Activated CD4-positive, CD25-positive, alpha-beta regulatory T cell (primary cell): ENCODE measurements at regions not wholly inside any gene's neighbourhood (a gene's known extent, or its start where the extent isn't known, plus 50 kb on each side); places are given as distances from the start of the nearest gene placed in this dataset.
"Not testable (repeated sequence)": the region's sequence is repeated elsewhere in the genome, so short reads cannot be mapped to it uniquely, and the experiment has no call there.

Experiments used
- DNase-seq, 4 experiments: peaks; one replicate each; lab custom pipeline; 2025; lab: John Stamatoyannopoulos, UW

DNA sequence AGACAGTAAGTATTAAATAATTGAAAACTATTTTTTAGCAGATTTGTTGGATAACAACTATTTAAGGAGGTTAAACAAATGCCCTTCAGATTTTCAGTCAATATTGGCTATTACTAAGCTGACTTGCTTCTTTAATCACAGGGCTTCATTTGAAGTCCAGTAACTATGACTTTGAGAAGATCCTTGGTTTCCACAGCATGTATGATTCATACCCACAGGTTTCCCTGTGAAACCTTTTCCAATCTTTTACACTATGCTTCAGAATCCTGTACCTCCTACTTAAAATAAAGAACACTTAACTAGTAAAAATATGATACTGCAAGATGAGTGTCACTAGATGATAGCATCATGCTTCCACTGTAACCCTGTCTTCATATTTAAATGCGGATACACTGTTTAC, 211.9 kb downstream of the SPATA31A1 start:
- not testable (repeated sequence) for DNase-seq

DNA sequence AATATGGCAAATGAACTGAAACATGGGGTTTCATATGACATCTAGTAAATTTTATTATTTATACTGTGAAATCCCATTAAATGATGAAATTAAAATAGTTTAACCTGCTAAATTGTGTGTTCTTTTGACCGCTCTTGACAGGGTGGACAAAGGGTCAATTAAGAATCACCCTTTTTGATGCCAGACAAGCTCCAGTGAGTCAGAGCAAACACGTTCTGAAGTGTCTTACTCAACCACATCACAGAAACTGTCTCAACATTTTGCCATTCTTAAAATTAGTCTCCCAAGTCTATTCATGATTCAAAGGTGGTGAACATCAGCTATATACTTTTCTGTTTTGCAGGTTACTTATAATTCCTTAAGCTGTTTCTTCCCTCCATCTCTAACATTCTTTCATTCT, 213.4 kb downstream of the SPATA31A1 start:
- not testable (repeated sequence) for DNase-seq

DNA sequence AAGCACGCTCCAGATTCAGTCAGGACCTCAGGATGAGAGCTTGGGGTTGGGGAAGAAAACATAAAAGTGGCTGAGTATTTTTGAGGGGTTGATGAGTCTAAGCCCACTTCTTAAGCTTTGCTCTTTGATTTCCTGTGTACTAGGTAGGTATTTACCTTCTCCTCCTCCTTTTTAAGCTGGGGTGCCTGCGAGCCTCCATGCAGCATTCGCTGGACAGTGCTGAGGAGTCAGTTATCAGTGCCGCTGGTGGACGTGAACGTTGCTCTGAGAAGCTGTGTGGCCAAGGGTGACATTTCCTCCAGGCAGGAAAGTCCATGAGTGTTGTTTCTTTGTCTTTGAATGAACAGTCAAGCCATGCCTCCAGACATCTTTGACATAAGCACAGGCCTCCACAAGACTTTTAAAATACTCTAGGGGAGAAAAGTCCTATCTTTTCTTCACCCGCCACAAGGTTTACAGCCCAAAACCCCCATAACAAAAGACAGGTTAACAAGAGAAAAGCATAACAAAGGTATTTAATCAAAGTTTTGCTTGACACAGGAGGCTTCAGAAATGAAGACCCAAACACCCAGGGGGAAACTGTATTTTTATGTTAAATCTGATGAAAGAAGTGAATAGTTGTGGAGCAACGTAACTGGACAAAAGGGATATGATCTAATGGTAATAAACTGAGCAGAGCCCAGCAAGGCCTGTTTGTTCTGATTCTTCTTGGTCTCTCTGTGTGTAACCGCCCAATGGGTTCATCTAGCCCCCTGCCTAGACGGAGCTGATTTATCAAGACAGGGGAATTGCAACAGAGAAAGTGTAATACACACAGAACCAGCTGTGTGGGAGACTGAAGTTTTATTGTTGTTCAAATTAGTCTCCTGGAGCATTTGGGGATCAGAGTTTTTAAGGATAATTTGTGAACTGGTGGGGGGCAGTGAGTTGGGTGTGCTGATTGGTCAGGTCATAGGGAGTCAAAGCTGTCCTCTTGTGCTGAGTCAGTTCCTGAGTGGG, 217.9 kb downstream of the SPATA31A1 start:
- not testable (repeated sequence) for DNase-seq

DNA sequence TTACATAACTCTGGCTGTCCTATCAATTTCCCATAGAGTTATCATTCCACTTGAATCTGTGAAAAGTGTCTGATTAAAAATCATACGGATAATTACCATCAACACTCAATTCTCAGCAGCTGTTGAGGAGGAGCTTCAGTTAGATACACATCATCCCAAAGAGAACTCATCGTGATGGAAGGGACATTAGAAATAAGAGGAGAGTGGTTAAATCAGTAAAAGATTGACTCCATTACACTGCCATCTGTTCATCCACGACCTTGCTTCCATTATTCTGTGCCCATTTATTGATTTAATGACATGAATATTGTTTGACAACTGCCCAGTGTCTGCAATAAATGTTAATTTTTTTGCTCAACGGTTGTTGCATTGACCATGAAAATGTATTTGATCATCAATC, 223.5 kb downstream of the SPATA31A1 start:
- DNase-seq = not testable (repeated sequence)

DNA sequence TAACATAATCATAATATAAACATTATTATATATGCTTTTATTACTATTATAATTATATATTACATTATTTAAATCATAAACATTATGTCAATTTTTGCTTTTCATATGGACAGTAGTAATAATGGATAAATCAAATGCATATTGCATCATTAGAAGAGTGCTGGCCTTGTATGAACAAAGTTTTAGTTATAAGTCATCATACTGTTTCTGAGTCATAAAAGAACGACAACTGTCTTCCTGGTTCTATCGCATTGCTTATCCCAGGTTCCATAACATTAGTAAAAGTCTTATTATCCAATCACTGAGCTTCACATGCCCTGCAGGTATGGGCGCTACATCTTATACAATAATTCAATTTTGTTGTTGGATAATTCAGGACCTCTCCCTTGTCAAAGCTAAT, 225.8 kb downstream of the SPATA31A1 start:
- DNase-seq = not testable (repeated sequence)

DNA sequence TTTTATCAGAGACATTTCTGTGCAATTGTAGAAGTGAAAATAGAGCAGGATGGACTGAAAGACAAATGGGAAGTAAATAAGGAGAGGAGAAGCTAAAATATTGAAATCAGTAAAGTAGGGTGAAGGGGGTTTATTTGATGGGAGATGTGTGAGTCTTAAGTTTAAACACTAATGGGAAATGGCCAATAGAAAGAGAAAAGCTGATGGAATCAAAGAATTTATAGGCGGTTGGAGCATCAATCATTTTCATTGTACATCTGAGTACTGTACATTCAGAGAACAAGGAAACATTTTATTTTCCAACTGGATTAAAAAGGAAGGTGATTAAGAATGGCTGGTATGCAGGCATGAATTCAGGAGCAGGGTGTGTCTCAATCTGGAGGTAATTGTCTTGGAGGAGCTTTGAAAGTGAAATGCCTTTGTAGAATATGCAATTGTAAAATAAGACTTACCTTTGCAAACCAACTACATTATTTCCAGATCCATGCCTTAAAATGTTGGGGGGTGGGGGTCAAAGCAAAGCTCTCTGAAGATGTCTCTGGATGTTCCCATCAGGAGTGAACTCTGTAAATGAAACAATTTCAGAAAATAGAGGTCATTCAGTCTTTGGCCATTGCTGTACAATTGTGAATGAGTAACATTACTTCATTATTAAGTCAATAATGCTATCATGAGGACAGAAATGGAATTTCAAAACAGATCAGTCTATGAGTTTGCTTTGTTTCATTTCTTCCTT, 227.4 kb downstream of the SPATA31A1 start:
- not testable (repeated sequence) for DNase-seq

DNA sequence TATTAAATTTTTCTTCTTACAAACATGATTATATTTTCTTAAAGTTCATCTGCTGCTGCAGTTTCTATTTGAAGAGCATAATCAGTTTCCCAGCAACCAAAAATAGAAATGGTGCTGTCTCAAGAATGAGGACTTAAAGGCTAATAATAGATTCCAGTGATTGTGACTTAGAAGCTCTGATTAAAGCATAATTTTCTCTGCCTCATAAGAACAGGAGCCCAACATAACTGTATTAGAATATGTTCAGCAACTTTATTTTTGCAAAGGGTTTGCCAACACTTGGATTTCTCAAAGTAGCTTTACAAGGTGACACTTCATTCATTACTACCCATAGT, 227.9 kb downstream of the SPATA31A1 start:
- DNase-seq = not testable (repeated sequence)

DNA sequence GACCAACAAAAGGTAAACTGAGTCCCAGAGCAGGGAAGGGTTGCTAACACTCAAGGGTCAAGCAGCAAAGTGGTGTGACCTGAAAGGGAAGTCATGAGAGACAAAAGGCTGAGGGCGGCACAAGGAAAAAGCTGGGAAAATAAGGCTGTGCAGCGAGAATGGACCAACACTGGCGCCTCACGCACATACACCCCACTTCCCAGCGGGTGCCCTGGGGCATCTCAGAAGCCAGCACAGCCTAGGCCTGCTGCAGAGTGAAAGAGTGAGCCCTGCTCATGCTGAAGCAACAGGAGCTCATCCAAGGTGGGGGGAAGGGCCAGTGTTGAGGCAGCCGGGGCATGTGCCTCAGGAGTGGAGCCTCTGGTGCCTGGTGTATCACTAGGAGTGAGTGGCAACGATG, 229.8 kb downstream of the SPATA31A1 start:
- not testable (repeated sequence) for DNase-seq

DNA sequence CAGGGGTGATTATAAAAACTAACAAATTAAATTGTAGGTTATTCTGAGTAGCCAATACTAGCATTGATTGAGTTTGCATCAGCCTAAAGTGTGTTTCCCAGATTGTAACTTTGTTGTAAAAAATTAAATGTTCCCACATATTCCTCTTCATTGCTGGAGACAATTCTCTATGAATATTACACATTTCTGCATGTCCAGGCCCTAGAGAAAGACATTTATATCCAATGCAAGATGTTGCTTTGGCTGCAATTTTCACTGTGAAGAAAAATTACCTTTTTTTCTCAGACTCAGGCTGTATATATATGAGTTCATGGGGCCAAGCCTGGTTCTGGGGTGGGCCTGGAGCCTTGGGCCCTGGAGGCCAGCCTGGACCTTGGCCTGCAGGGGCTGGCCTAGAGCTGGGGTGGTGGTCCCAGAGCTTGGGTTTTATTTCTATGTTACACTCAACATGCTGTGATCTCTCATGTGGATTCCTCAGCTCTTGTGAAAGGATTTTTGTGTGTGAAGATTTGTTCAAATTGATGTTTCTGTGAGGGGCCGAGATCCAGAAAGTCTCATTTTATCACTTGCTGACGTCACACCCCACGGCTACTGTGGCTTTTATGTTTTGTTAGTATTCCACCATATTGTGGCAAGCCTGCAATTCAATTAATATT, 232.5 kb downstream of the SPATA31A1 start:
- no peak for DNase-seq

DNA sequence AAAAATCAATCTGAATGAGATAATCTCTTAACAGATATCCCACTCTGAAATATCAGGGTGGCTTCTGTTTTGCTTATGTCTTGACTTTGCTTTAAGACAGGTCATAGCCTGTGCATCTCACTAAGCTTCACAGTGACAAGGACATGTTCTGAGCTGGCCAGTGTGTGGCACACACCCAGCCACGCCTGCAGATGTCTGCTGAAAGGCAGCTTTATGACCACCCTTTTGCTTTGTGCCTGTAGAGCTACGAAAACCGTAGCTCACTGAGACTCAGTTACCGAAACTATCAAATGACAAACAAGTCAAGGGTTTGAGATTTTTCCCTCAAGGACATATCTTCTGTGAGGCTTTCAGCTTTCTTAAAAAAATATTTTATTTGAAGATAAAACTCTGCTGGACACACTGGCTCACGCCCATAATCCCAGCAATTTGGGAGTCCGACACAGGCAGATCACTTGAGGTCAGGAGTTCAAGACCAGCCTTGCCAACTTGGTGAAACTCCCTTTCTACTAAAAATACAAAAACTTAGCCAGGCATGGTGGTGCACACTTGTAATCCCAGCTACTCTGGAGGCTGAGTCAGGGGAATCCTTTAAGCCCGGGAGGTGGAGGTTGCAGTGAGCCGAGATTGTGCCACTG, 233.2 kb downstream of the SPATA31A1 start:
- DNase-seq = no peak

DNA sequence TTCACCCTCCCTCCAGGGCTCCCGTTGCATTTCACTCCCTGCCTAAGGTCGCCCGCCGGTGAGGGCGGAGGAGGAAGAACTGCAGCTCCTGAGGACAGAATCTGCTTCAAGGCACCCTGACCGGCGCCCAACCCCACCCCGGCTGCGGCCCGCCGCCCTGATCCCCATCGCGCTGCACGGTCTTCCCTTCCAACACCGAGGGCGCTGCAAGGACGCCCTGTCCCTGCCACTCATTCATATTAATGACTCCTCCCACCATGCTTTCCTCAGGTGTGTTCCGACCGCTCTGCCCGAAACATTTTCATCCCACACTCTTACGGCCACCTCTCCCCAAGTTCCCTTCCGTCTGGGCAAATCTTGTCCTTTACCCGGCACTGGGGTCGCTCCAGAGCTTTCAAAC, 248.6 kb downstream of the SPATA31A1 start:
- DNase-seq = not testable (repeated sequence)

DNA sequence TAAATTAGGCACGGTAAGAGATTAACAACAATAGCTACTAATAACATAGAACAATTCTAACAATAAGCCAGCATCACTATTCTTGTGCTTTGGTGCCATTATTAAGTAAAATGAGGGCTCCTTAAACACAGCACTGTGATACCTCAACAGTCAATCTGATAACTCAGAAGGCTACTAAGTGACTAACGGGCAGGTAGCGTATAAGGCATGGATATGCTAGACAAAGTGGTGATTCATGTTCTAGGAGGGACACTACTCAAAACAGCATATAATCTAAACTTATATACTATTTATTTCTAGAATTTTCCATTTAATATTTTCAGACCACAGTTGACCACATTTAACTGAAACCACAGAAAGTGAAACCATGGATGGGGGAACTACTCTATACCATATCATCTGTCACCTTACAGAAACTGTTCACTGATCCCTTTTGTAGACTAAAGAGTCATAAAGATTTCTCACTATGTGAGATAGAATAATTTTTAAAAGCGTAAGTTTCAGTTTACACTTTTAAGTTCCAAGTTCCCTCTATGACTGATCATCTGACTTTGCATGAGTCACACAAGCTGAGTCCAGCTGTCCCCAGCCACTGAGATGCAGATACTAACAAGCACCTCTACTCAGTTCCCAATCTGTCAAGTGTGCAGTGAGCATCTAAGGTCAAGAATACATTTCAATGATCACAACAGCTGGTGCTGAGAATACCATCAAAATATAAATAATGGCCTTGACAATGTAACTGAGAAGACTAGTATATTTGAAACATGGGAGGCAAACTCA, 256.2 kb downstream of the SPATA31A1 start:
- not testable (repeated sequence) for DNase-seq

DNA sequence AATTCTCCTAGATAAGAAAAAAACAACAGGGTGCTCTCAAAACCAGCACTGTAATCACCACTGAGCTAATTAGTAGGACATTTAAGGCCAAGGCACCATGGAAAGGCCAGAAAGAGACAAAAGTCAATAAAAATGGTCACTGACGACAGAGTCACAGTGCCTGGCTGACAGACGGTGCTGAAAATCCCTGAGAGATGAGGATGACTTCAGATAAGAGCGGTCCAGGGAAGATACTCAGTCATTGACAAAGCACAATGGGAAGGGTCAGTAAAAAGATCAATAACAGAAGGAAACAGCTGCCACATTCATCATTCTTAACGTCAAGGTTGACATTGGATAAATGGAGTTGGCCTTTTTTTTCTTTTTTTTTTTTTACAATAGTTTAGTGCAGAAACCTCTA, 261.0 kb downstream of the SPATA31A1 start:
- not testable (repeated sequence) for DNase-seq

DNA sequence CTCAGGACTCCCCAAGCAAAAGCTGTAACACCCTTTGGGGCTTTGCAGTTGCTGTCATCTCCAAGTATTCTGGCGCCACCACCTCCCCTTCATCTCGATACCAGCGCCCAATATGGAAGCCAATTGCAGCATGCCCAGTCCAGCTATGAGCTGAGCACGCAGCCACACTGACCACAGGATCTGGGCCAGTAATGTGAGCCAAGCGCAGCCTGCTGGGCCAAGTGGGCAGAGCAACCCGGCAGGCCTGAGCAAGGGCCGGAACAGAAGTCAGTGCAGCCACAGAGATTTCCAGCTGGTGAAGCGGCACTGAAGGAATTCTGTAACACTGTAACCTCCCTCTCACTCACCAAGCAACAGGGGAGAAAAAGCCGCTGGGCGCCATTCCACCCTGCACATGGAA, 268.6 kb downstream of the SPATA31A1 start:
- not testable (repeated sequence) for DNase-seq

DNA sequence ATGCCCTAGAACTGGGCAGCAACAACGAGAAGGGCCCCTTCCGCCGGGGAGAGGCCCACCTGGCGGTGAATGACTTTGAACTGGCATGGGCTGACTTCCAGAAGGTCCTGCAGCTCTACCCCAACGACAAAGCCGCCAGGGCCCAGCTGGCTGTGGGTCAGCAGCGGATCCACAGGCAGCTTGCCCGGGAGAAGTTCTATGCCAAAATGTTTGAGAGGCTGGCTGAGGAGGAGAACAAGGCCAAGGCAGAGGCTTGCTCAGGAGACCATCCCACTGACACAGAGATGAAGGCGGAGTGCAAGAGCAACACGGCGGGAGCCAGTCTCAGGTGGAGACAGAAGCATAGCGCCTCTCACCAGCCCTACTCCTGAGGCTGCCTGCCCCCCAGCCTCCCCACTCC, 276.6 kb downstream of the SPATA31A1 start:
- DNase-seq = not testable (repeated sequence)

DNA sequence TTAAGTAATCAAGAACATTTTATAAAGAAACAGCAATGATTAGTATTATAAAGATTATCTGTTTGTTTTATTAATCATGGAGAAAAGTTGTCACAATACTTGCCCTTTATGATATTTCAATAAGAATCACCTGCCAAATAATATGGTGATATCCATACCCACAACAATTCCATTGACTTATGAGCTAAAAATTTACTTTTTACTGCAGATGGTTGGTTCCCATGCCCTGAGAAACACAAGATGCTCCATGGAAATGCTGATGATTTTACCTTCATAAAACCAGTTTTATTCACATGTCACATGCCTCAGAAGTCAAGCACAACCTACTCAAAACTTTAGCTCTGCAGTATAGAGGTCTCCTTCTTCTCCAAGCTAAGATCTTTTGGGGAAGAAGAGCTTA, 293.6 kb downstream of the SPATA31A1 start:
- DNase-seq = not testable (repeated sequence)

DNA sequence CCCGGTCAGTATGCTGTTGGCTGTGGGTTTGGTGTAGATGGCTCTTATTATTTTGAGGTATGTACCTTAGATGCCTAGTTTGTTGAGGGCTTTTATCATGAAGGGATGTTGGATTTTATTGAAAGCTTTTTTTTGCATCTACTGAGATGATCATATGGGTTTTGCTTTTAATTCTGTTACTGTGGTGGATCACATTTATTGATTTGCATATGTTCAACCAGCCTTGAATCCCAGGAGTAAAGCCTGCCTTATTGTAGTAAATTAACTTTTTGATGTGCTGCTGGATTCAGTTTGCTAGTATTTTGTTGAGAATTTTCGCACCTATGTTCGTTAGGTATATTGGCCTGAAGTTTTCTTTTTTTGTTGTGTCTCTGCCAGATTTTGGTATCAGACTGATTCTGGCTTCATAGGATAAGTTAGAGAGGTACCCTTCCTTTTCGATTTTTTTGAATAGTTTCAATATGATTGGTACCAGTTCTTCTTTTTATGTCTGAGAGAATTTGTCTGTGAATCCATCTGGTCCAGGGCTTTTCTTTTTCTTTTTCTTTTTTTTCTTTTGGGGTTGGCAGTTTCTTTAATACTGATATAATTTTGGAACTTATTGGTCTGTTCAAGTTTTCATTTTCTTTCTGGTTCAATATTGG, 301.6 kb downstream of the SPATA31A1 start:
- not testable (repeated sequence) for DNase-seq

DNA sequence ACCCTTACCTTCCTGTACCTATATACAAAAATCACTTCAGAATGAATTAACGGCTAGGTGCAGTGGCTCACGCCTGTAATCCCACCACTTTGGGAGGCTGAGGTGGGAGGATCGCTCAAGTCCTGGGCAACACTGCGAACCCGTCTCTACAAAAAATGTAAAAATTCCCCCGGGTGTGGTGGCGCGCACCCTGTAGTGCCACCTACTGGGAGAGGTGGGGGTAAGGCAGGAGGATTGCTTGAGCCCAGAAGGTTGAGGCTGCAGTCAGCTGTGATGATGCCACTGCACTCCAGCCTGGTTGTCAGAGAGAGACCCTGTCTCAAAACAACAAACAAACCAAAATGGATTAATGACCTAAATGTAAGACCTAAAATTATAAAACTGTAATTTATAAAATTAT, 307.6 kb downstream of the SPATA31A1 start:
- not testable (repeated sequence) for DNase-seq

DNA sequence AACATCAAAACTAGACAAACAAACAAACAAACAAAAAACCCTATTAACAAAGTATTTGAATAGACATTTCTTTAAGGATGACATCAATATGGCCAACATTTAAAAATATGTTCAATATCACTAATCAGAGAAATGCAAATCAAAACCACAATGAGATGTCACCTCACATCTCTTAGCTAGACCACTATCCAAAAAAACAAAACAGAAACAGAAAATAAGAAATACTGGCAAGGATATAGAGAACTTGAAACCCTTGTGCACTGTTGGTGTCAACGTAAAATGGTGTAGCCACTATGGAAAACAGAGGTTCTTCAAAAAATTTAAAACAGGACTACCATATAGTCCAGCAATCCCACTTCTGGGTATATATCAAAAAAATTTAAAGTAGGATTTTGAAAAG, 308.2 kb downstream of the SPATA31A1 start:
- not testable (repeated sequence) for DNase-seq

DNA sequence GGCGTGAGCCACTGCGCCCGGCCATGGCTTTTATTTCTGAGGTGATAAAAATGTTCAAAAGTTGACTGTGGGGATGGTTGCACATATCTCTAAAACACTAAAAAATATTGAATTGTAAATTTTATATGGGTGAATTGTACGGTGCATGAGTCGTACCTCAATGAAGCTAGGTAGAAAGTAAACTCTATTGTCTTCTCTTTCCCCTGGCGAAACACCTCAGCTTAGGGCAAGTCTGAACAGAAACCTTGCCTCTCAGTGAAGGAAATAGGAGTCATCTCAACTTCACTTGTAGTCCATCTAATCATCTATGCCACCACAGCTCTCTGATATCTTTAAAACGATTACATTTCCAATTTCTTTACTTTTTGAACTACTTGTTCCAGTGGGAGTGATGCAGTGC, 309.6 kb downstream of the SPATA31A1 start:
- not testable (repeated sequence) for DNase-seq
